BE2C (cell line): ENCODE measurements at regions not wholly inside any gene's neighbourhood (a gene's known extent, or its start where the extent isn't known, plus 50 kb on each side); places are given as distances from the start of the nearest gene placed in this dataset.

Experiments
- DNase-seq: peaks from one replicate; pipeline ENCODE4 v3.0.0-alpha.2; 2020
- H3K27me3 ChIP-seq: fragments of 250-450 bp; sonication (Bioruptor Pico); 2 replicates; pipeline ENCODE4 v1.5.1; 2020; ENCODE audit warnings: mild to moderate bottlenecking
- H3K36me3 ChIP-seq: fragments of 250-450 bp; sonication (Bioruptor Pico); 2 replicates; pipeline ENCODE4 v1.5.1; 2020; ENCODE audit warnings: mild to moderate bottlenecking
- H3K4me1 ChIP-seq: fragments of 250-450 bp; sonication (Bioruptor Pico); 2 replicates; pipeline ENCODE4 v1.5.1; 2020
- H3K4me3 ChIP-seq: 2 replicates; pipeline ENCODE4 v1.5.1; 2011; ENCODE audit warnings: low read depth, low read length
- H3K9me3 ChIP-seq: fragments of 250-450 bp; sonication (Bioruptor Pico); 2 replicates; pipeline ENCODE4 v1.5.1; 2020
- TF ChIP-seq, protein P1 (sequence below): IDR thresholded peaks from 2 replicates; pipeline ENCODE4 v1.5.1; 2012; ENCODE audit warnings: mild to moderate bottlenecking, low read depth, low read length

- Histone ChIP-seq H3K4me1 (no peaks in the 10 kb centered on the region), H3K9me3 (no peaks in the 10 kb centered on the region), H3K27me3 (no peaks in the 10 kb centered on the region), H3K36me3 (no peaks in the 10 kb centered on the region), H3K4me3 (no peak overlapping the region)
- TF ChIP-seq, protein P1, sequence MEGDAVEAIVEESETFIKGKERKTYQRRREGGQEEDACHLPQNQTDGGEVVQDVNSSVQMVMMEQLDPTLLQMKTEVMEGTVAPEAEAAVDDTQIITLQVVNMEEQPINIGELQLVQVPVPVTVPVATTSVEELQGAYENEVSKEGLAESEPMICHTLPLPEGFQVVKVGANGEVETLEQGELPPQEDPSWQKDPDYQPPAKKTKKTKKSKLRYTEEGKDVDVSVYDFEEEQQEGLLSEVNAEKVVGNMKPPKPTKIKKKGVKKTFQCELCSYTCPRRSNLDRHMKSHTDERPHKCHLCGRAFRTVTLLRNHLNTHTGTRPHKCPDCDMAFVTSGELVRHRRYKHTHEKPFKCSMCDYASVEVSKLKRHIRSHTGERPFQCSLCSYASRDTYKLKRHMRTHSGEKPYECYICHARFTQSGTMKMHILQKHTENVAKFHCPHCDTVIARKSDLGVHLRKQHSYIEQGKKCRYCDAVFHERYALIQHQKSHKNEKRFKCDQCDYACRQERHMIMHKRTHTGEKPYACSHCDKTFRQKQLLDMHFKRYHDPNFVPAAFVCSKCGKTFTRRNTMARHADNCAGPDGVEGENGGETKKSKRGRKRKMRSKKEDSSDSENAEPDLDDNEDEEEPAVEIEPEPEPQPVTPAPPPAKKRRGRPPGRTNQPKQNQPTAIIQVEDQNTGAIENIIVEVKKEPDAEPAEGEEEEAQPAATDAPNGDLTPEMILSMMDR = no peak
- no peak for DNase-seq
Observed at GRCh38 chrX:7283741-7284140, 135.8 kb upstream of the PUDP start.

GRCh38 chrX:7280520-7280919 lies 132.6 kb upstream of the PUDP start:
- H3K27me3 ChIP-seq = no peaks in the 10 kb centered on the region
- H3K9me3 ChIP-seq = no peaks in the 10 kb centered on the region
- H3K36me3 ChIP-seq = no peaks in the 10 kb centered on the region
- H3K4me1 ChIP-seq = no peaks in the 10 kb centered on the region
- no peak for DNase-seq
- TF ChIP-seq, protein P1 = no peak
- H3K4me3 ChIP-seq = no peak overlapping the region

DNA sequence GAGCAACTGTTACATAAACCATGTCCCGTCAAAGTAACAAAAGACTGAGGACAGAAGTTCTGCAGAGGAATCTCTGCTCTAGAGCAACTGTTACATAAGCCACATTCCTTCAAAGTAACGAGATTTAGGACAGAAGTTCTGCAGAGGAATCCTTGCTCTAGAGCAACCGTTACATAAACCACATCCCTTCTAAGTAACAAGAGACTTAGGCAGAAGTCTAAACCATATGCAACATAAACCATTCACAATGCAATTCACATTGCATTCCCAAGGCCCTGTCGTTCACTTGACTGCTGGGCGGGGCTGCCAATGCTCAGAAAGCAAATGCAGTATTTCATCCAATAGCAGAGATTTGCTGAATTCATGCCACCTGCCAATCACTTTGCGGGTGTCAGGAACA lies 124.4 kb upstream of the PUDP start:
- Histone ChIP-seq H3K27me3 (no peaks in the 10 kb centered on the region), H3K36me3 (no peaks in the 10 kb centered on the region), H3K4me3 (no peak overlapping the region), H3K9me3 (no peaks in the 10 kb centered on the region), H3K4me1 (no peaks in the 10 kb centered on the region)
- TF ChIP-seq, protein P1 = no peak
- no peak for DNase-seq

DNA sequence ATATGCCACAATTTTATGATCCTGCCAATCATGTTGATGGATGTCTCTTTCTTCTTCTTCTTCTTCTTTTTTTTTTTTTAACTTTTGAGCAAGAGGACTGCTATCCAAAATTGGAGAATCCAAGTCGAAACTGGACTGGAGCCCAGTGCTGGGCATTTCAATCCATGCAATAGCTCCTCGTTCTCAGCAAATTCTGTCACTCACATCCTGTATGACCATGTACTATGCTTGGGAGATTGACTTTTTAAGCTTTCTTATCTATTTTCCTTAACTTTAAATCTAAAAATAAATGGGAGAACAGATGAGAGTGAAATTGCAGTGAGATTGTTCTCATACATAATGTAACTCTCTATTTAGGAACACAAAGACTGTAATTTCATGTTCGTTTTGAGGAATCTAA lies 123.0 kb upstream of the PUDP start:
- Histone ChIP-seq H3K4me1 (no peaks in the 10 kb centered on the region), H3K9me3 (no peaks in the 10 kb centered on the region), H3K4me3 (no peak overlapping the region), H3K36me3 (no peaks in the 10 kb centered on the region), H3K27me3 (no peaks in the 10 kb centered on the region)
- TF ChIP-seq, protein P1 = no peak
- no peak for DNase-seq

GRCh38 chrX:7269991-7270390 lies 122.0 kb upstream of the PUDP start:
- Histone ChIP-seq H3K36me3 (no peaks in the 10 kb centered on the region), H3K4me1 (no peaks in the 10 kb centered on the region), H3K9me3 (no peaks in the 10 kb centered on the region), H3K27me3 (no peaks in the 10 kb centered on the region), H3K4me3 (no peak overlapping the region)
- no peak for DNase-seq
- TF ChIP-seq, protein P1 = no peak

GRCh38 chrX:7269589-7269988 lies 121.6 kb upstream of the PUDP start:
- no peaks in the 10 kb centered on the region for H3K36me3 ChIP-seq
- no peaks in the 10 kb centered on the region for H3K4me1 ChIP-seq
- H3K27me3 ChIP-seq = no peaks in the 10 kb centered on the region
- H3K4me3 ChIP-seq = no peak overlapping the region
- no peak for DNase-seq
- TF ChIP-seq, protein P1 = no peak
- no peaks in the 10 kb centered on the region for H3K9me3 ChIP-seq
